ENCODE measurements at regions not wholly inside any gene's neighbourhood (a gene's known extent, or its start where the extent isn't known, plus 50 kb on each side); places are given as distances from the start of the nearest gene placed in this dataset.

GRCh38 chr2:129771418-129772189 lies 207.9 kb upstream of the RAB6C start:
- no peak for DNase-seq

- DNase-seq: no peak
Measured at GRCh38 chr2:129772190-129772579, 207.3 kb upstream of the RAB6C start.

- DNase-seq: no peak
Measured at GRCh38 chr2:129775952-129776653, 203.4 kb upstream of the RAB6C start.

GRCh38 chr2:129777146-129777545 lies 202.3 kb upstream of the RAB6C start:
- DNase-seq: no peak

GRCh38 chr2:129777762-129778583 lies 201.5 kb upstream of the RAB6C start:
- no peak for DNase-seq

GRCh38 chr2:129778584-129778877 lies 200.9 kb upstream of the RAB6C start:
- no peak for DNase-seq

- DNase-seq: no peak
Measured at GRCh38 chr2:129779783-129780182, 199.7 kb upstream of the RAB6C start.

GRCh38 chr2:129780316-129781270 lies 198.9 kb upstream of the RAB6C start:
- DNase-seq: no peak

- no peak for DNase-seq
Measured at GRCh38 chr2:129781749-129782632, 197.5 kb upstream of the RAB6C start.

- DNase-seq: no peak
Measured at GRCh38 chr2:129782633-129782990, 196.9 kb upstream of the RAB6C start.

GRCh38 chr2:129784486-129784885 lies 195.0 kb upstream of the RAB6C start:
- DNase-seq: no peak

GRCh38 chr2:129791712-129792111 lies 187.8 kb upstream of the RAB6C start:
- DNase-seq: no peak

GRCh38 chr2:129793431-129793902 lies 186.0 kb upstream of the RAB6C start:
- no peak for DNase-seq

GRCh38 chr2:129794116-129794515 lies 185.3 kb upstream of the RAB6C start:
- no peak for DNase-seq

GRCh38 chr2:129794540-129794939 lies 184.9 kb upstream of the RAB6C start:
- no peak for DNase-seq

- DNase-seq: no peak
Measured at GRCh38 chr2:129796225-129796624, 183.2 kb upstream of the RAB6C start.

- no peak for DNase-seq
Measured at GRCh38 chr2:129796801-129797488, 182.5 kb upstream of the RAB6C start.

- no peak for DNase-seq
Measured at GRCh38 chr2:129797489-129798300, 181.8 kb upstream of the RAB6C start.

- DNase-seq: no peak
Measured at GRCh38 chr2:129798301-129798581, 181.2 kb upstream of the RAB6C start.

- DNase-seq: no peak
Measured at GRCh38 chr2:129798626-129799025, 180.8 kb upstream of the RAB6C start.
